Bronchial epithelial cell (primary cell): ENCODE measurements at regions not wholly inside any gene's neighbourhood (a gene's known extent, or its start where the extent isn't known, plus 50 kb on each side); places are given as distances from the start of the nearest gene placed in this dataset.
A peak's percentile ranks its signal among the peaks of the same experiment; 100 is the strongest.

ENCODE experiments used
- DNase-seq: peaks from one replicate; pipeline ENCODE4 v3.0.0-alpha.2; 2010; ENCODE audit warnings: low read depth
- FAIRE-seq: peaks from 2 replicates; lab custom pipeline; 2011; peaks lifted over from hg19 to GRCh38; lab: Jason Lieb, UNC
- H3K27me3 ChIP-seq: 2 replicates; pipeline ENCODE4 v1.5.1; 2011; ENCODE audit warnings: low read length; ENCODE audit not compliant: control insufficient read depth, insufficient read depth
- H3K36me3 ChIP-seq: 2 replicates; pipeline ENCODE4 v1.5.1; 2011; ENCODE audit warnings: low read length; ENCODE audit not compliant: control insufficient read depth, insufficient read depth
- H3K4me3 ChIP-seq: 2 replicates; pipeline ENCODE4 v1.5.1; 2011; ENCODE audit warnings: mild to moderate bottlenecking, low read depth, low read length, control low read depth
- TF ChIP-seq, protein P1 (sequence below): IDR thresholded peaks from 2 replicates; pipeline ENCODE4 v1.5.1; 2011; ENCODE audit warnings: mild to moderate bottlenecking, moderate library complexity, low read length, control low read depth, inconsistent platforms; ENCODE audit not compliant: insufficient read depth, severe bottlenecking

DNA sequence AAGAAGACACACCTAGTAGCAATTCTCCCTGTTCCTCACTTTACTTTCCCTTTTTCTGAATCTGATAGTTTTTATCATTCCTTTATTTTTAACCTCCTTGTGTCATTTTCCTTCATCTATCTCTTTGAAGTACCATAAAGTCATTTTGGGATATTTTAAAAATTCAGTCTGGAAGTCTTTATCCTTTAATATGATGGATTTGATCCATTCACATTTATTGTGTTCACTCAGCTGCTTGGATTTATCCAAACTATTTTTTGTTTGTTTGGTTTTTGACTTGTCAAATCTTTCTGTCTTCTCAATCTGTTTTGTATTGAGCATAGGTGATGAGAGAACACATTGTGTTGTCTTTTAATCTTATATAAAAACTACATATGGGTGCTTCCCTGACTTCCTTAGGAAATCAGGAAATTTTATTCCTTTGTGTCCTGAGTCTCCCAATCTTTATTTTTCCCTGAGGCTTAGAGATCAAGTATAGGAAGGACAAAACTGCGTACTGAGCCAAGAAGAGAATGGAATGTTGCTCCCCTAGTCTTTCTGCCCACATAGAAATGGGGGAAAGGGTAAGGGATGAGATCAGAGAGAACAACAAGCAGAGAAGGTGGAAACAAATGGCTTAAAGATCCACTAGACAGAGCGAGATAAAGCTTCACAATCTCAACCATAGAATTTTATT lies 132.7 kb upstream of the HABP2 start:
- Histone ChIP-seq H3K4me3 (no peak overlapping the region), H3K36me3 (no peaks in the 10 kb centered on the region), H3K27me3 (peaks cover 1% of the 10 kb centered on the region)
- FAIRE-seq, result no peak
- TF ChIP-seq, protein P1, sequence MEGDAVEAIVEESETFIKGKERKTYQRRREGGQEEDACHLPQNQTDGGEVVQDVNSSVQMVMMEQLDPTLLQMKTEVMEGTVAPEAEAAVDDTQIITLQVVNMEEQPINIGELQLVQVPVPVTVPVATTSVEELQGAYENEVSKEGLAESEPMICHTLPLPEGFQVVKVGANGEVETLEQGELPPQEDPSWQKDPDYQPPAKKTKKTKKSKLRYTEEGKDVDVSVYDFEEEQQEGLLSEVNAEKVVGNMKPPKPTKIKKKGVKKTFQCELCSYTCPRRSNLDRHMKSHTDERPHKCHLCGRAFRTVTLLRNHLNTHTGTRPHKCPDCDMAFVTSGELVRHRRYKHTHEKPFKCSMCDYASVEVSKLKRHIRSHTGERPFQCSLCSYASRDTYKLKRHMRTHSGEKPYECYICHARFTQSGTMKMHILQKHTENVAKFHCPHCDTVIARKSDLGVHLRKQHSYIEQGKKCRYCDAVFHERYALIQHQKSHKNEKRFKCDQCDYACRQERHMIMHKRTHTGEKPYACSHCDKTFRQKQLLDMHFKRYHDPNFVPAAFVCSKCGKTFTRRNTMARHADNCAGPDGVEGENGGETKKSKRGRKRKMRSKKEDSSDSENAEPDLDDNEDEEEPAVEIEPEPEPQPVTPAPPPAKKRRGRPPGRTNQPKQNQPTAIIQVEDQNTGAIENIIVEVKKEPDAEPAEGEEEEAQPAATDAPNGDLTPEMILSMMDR, result no peak
- no peak for DNase-seq

DNA sequence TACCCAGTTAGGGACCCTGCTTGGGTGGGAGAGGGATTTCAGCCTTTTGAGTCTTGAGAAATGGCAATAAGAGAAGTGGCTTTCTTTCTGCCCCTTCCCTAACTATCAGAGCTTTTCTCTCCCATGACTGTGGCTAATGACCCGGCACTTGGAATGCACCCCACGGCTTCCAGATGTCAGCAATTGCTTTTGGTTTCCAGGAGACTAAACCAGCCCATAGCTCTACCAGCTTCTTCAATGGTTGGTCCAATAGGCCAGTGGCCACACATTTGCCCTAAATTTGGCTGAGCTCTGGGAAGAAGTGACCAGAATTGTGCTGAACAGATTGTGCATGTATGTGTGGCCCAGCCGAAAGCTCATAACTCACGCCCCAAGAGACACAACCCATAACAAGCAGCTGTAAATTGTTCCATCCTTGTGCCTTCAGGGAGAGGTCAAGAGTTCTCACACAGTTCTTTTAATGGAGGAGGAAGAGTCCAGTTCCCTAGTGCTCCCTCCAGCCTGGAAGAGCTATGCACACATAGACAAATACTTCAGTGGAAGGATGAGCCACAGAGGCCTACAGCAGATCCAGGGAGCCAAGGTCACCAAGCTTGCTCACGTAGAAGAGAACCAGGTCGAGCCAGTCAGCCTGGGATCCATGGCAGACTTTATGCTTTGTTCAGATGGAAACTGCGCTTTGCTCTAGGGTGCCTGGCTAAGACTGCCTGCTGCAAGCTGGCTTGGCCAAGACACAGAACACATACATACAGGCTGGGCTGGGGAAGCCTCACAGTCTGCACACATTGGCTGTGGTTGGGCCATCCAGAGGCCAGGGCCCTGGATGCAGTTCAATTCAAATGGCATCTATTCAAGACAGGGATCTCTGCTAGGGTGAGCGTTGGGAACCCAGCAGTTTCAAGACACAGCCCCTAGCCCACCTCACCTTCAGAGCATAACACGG lies 131.8 kb upstream of the HABP2 start:
- Histone ChIP-seq H3K4me3 (no peak overlapping the region), H3K27me3 (peaks cover 1% of the 10 kb centered on the region), H3K36me3 (no peaks in the 10 kb centered on the region)
- DNase-seq, result no peak
- FAIRE-seq, result no peak
- TF ChIP-seq, protein P1, result no peak

DNA sequence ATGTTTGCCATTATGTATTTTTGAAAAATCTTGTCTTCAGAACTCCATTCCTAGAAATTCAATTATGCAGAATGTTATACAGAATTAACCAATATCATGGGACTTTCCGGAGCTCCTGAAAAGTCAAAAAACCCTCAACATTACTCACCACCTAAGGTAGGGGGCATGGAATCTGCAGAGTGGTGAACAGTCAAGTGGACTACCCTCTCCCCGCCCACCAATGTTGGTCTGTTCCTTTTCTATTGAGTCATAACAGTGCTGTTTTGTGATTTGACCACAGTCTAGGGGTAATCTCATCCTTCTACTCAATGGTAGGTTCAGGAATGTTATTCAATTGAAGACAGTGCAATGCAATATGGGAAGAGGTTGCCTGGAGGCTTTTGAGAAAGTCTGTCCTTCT lies 130.5 kb upstream of the HABP2 start:
- H3K36me3 ChIP-seq, result no peaks in the 10 kb centered on the region
- DNase-seq, result no peak
- FAIRE-seq, result peak; percentile 28
- TF ChIP-seq, protein P1, result no peak
- H3K27me3 ChIP-seq, result peaks cover 1% of the 10 kb centered on the region
- H3K4me3 ChIP-seq, result no peak overlapping the region

DNA sequence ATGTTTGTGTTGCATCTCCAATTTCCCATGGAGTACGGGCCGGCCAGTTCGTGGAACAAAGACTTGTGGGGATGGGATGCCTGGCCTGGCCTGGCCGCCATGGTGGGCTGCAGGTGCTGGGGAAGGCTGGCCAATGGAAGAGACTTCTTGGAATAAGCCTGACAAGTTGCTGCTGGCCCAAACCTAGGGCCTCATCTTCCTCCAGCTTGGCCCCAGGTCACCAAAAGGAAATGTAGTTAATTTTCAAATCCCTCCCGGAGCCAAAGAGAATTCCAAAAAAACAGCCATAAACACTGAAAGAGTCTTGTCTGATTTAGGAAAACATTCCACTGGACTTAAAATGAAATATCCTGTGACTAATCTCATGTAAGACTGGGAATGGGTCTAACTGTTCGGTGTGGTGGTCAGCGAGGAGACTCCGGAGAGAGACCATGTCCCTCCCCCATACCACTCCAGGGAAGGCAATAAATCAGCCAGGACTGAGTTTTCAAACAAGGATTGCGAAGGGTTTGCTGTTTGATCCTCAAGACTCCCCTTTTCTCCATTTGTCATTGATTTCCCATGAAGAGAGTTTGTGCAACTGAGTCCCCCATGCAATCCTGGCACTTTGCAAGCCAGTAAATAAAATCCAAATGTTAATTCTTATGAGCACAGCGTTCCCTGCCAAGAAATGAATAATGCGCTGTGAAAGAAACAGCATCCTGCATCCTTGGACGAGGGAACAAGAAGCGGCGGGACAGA lies 128.7 kb upstream of the HABP2 start:
- FAIRE-seq (no peak), DNase-seq (no peak)
- H3K27me3 ChIP-seq, result peaks cover 1% of the 10 kb centered on the region
- no peak overlapping the region for H3K4me3 ChIP-seq
- TF ChIP-seq, protein P1, result no peak
- no peaks in the 10 kb centered on the region for H3K36me3 ChIP-seq

DNA sequence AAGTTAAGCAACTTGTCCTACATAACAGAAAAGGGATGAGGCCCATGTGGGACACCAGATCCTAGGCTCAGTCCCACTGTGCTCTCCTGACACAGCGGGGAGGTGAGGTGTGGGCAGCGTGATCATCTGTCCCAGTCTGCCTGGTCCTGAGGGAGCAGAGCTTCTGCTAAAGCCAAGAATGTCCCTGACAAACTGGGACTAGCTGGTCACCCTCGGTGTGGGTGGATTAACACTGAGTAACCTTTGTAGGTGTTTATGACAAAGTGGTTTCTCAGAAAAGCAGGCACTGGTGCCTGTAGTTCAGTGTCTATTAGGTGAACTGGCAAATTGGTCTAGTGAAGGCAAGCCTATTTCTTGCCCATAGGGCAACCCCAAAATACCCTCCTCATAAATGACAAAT lies 127.8 kb upstream of the HABP2 start:
- Histone ChIP-seq H3K27me3 (peaks cover 1% of the 10 kb centered on the region), H3K36me3 (no peaks in the 10 kb centered on the region), H3K4me3 (no peak overlapping the region)
- TF ChIP-seq, protein P1, result no peak
- DNase-seq (no peak), FAIRE-seq (no peak)
